GM20431 (cell line): ENCODE measurements at regions not wholly inside any gene's neighbourhood (a gene's known extent, or its start where the extent isn't known, plus 50 kb on each side); places are given as distances from the start of the nearest gene placed in this dataset.

Experiments
- in situ Hi-C: fragments of 300-500 bp; cut with MseI, MboI; formaldehyde crosslinking; loops from one replicate; pipeline ENCODE4 v1.15.0; 2020; ENCODE audit warnings: low sequenced_read_pairs; ENCODE audit not compliant: unreplicated experiment

GRCh38 chr20:43320536-43320935, 130.8 kb upstream of the PTPRT start:
- in situ Hi-C loops, result no loop called here

- in situ Hi-C loops, result no loop called here
Observed at GRCh38 chr20:43318755-43319297, 129.1 kb upstream of the PTPRT start.

- in situ Hi-C loops, result no loop called here
Observed at GRCh38 chr20:43316271-43316670, 126.6 kb upstream of the PTPRT start.

- in situ Hi-C loops, result no loop called here
Observed at GRCh38 chr20:43309266-43309665, 119.6 kb upstream of the PTPRT start.

- in situ Hi-C loops, result no loop called here
Observed at GRCh38 chr20:43306837-43307236, 117.1 kb upstream of the PTPRT start.

GRCh38 chr20:43305749-43306148, 116.0 kb upstream of the PTPRT start:
- in situ Hi-C loops, result no loop called here

- in situ Hi-C loops, result no loop called here
Observed at GRCh38 chr20:43304598-43304997, 114.9 kb upstream of the PTPRT start.

GRCh38 chr20:43302936-43303335, 113.2 kb upstream of the PTPRT start:
- in situ Hi-C loops, result no loop called here

GRCh38 chr20:43300901-43301300, 111.2 kb upstream of the PTPRT start:
- in situ Hi-C loops, result no loop called here

GRCh38 chr20:43295781-43296180, 106.1 kb upstream of the PTPRT start:
- in situ Hi-C loops, result no loop called here

GRCh38 chr20:43295263-43295662, 105.6 kb upstream of the PTPRT start:
- in situ Hi-C loops, result no loop called here

GRCh38 chr20:43294031-43294430, 104.3 kb upstream of the PTPRT start:
- in situ Hi-C loops, result no loop called here

- in situ Hi-C loops, result no loop called here
Observed at GRCh38 chr20:43293068-43293786, 103.5 kb upstream of the PTPRT start.

- in situ Hi-C loops, result no loop called here
Observed at GRCh38 chr20:43292222-43292621, 102.5 kb upstream of the PTPRT start.

- in situ Hi-C loops, result no loop called here
Observed at GRCh38 chr20:43287637-43288036, 97.9 kb upstream of the PTPRT start.

- in situ Hi-C loops, result no loop called here
Observed at GRCh38 chr20:43285170-43285569, 95.5 kb upstream of the PTPRT start.

GRCh38 chr20:43284486-43284885, 94.8 kb upstream of the PTPRT start:
- in situ Hi-C loops, result no loop called here

- in situ Hi-C loops, result no loop called here
Observed at GRCh38 chr20:43283126-43283525, 93.4 kb upstream of the PTPRT start.

- in situ Hi-C loops, result no loop called here
Observed at GRCh38 chr20:43271980-43272379, 82.3 kb upstream of the PTPRT start.

GRCh38 chr20:43265449-43265848, 75.7 kb upstream of the PTPRT start:
- in situ Hi-C loops, result no loop called here

- in situ Hi-C loops, result no loop called here
Observed at GRCh38 chr20:43263226-43263625, 73.5 kb upstream of the PTPRT start.

- in situ Hi-C loops, result no loop called here
Observed at GRCh38 chr20:43262341-43262740, 72.6 kb upstream of the PTPRT start.
